Esophagus squamous epithelium (tissue), 5 donors: ENCODE measurements at regions not wholly inside any gene's neighbourhood (a gene's known extent, or its start where the extent isn't known, plus 50 kb on each side); places are given as distances from the start of the nearest gene placed in this dataset.

Experiments
- DNase-seq: peaks from one replicate; lab custom pipeline; 2025; lab: John Stamatoyannopoulos, UW
- H3K27ac ChIP-seq, 4 donors: fragments of 200-600 bp; sonication (generic); one replicate each; pipeline ENCODE4 v1.5.1; 2016 to 2019; ENCODE audit warnings: mild to moderate bottlenecking in 1 of 4
- H3K27me3 ChIP-seq, 4 donors: fragments of 200-600 bp; sonication (generic); 1 replicate in 3 of 4; 2 replicates in 1 of 4; pipeline versions ENCODE4 v1.5.1 to v1.6.0; 2017 to 2021; ENCODE audit warnings: antibody characterized with exemption in 1 of 4
- H3K36me3 ChIP-seq, 3 donors: fragments of 200-600 bp; sonication (generic); one replicate each; pipeline ENCODE4 v1.5.1; 2016 to 2019
- H3K4me1 ChIP-seq, 3 donors: fragments of 200-600 bp; sonication (generic); one replicate each; pipeline ENCODE4 v1.5.1; 2017 to 2019
- H3K4me3 ChIP-seq, 4 donors: fragments of 200-600 bp; sonication (generic); 1 replicate in 3 of 4; 2 replicates in 1 of 4; pipeline ENCODE4 v1.5.1; 2016 to 2019; ENCODE audit warnings: mild to moderate bottlenecking in 2 of 4, moderate library complexity in 1 of 4
- H3K9me3 ChIP-seq, 3 donors: fragments of 200-600 bp; sonication (generic); one replicate each; pipeline ENCODE4 v1.5.1; 2016 to 2019
- CTCF ChIP-seq, 6 experiments: fragments of 450-650 bp in 4 of 6; fragments of 200-600 bp in 2 of 6; sonication (generic) in 2 of 6; IDR thresholded peaks; one replicate each; pipeline ENCODE4 v1.5.1; 2016 to 2019; ENCODE audit warnings: antibody characterized with exemption in 6 of 6, mild to moderate bottlenecking in 4 of 6, moderate library complexity in 4 of 6
- POLR2A ChIP-seq, 4 donors: fragments of 450-650 bp; IDR thresholded peaks; one replicate each; pipeline ENCODE4 v1.6.1; 2017; ENCODE audit warnings: antibody characterized with exemption in 4 of 4, mild to moderate bottlenecking in 4 of 4, moderate library complexity in 3 of 4
- WGBS, 2 donors: methylation state at CpG; one replicate each; pipeline ENCODE4 v1.1.5; 2018; 5-methylcytosine and 5-hydroxymethylcytosine counted together
- intact Hi-C: fragments of 100-400 bp; cut with DNase I; formaldehyde crosslinking; loops from one replicate; pipeline ENCODE4 v1.15.0; 2022
- donor health status: DM: yes; HTN: yes; CAD: no.

- no peak for DNase-seq
- Histone ChIP-seq H3K9me3 (peaks cover 0 to 5% (median 0%) of the 10 kb centered on the region in 3 donors), H3K27me3 (no peaks in the 10 kb centered on the region), H3K4me3 (no peak overlapping the region), H3K36me3 (no peaks in the 10 kb centered on the region), H3K4me1 (peaks cover 0 to 13% (median 0%) of the 10 kb centered on the region in 3 donors), H3K27ac (no peak overlapping the region)
- intact Hi-C loops: no loop called here
- TF ChIP-seq POLR2A (IDR thresholded peaks at IDR 0.05) (no peak), CTCF (IDR thresholded peaks at IDR 0.05) (no peak)
- 50 to 100% methylated on average over 1 of the region's 6 CpGs for WGBS, 2 donors
Measured at GRCh38 chr10:124303662-124304418, 114.9 kb downstream of the OAT start.

GRCh38 chr10:124302951-124303505, 115.7 kb downstream of the OAT start:
- Histone ChIP-seq H3K4me3 (no peak overlapping the region), H3K4me1 (peaks cover 0 to 13% (median 0%) of the 10 kb centered on the region in 3 donors), H3K27me3 (no peaks in the 10 kb centered on the region), H3K9me3 (peaks cover 0 to 5% (median 0%) of the 10 kb centered on the region in 3 donors), H3K36me3 (no peaks in the 10 kb centered on the region), H3K27ac (no peak overlapping the region)
- no peak for DNase-seq
- intact Hi-C loops: no loop called here
- no peak for TF ChIP-seq CTCF (IDR thresholded peaks at IDR 0.05)
- no peak for TF ChIP-seq POLR2A (IDR thresholded peaks at IDR 0.05)
- WGBS, 2 donors: 89% methylated on average over 4 of the region's 8 CpGs; no CpG with 5 or more reads in 1 of the 2 donors

- Histone ChIP-seq H3K9me3 (peaks cover 0 to 5% (median 0%) of the 10 kb centered on the region in 3 donors), H3K36me3 (no peaks in the 10 kb centered on the region), H3K4me1 (peaks cover 0 to 13% (median 0%) of the 10 kb centered on the region in 3 donors), H3K4me3 (no peak overlapping the region), H3K27ac (no peak overlapping the region), H3K27me3 (no peaks in the 10 kb centered on the region)
- intact Hi-C loops: no loop called here
- WGBS, 2 donors: 62 to 67% methylated on average over 2 to 9 of the region's 9 CpGs
- TF ChIP-seq CTCF (IDR thresholded peaks at IDR 0.05) (no peak), POLR2A (IDR thresholded peaks at IDR 0.05) (no peak)
- no peak for DNase-seq
Measured at GRCh38 chr10:124301736-124302135, 117.0 kb downstream of the OAT start.

GRCh38 chr10:124300735-124301134, 118.0 kb downstream of the OAT start:
- Histone ChIP-seq H3K4me1 (peaks cover 2 to 22% (median 4%) of the 10 kb centered on the region in 3 donors), H3K27ac (no peak overlapping the region), H3K27me3 (no peaks in the 10 kb centered on the region), H3K9me3 (peaks cover 0 to 5% (median 0%) of the 10 kb centered on the region in 3 donors), H3K4me3 (no peak overlapping the region), H3K36me3 (no peaks in the 10 kb centered on the region)
- no peak for DNase-seq
- intact Hi-C loops: no loop called here
- 97 to 99% methylated on average over 5 of the region's 5 CpGs for WGBS, 2 donors
- TF ChIP-seq POLR2A (IDR thresholded peaks at IDR 0.05) (no peak), CTCF (IDR thresholded peaks at IDR 0.05) (no peak)

- intact Hi-C loops: no loop called here
- H3K27me3 ChIP-seq: no peaks in the 10 kb centered on the region
- WGBS, 2 donors: 77 to 80% methylated on average over 3 to 6 of the region's 6 CpGs
- no peak overlapping the region for H3K4me3 ChIP-seq
- DNase-seq: no peak
- no peaks in the 10 kb centered on the region for H3K36me3 ChIP-seq
- no peak overlapping the region for H3K27ac ChIP-seq
- H3K9me3 ChIP-seq: peaks cover 0 to 5% (median 0%) of the 10 kb centered on the region in 3 donors
- TF ChIP-seq POLR2A (IDR thresholded peaks at IDR 0.05) (no peak), CTCF (IDR thresholded peaks at IDR 0.05) (no peak)
- peaks cover 7 to 27% (median 9%) of the 10 kb centered on the region in 3 donors for H3K4me1 ChIP-seq
Measured at GRCh38 chr10:124300224-124300623, 118.5 kb downstream of the OAT start.
